ENCODE measurements at regions not wholly inside any gene's neighbourhood (a gene's known extent, or its start where the extent isn't known, plus 50 kb on each side); places are given as distances from the start of the nearest gene placed in this dataset.

- Mint-ChIP-seq H3K36me3 (ENCODE audit: low read depth) (no peaks in the 10 kb centered on the region), H3K27me3 (peaks cover 3% of the 10 kb centered on the region), H3K4me1 (no peaks in the 10 kb centered on the region), H3K9me3 (peaks cover 8% of the 10 kb centered on the region), H3K27ac (no peak overlapping the region), H3K4me3 (no peak overlapping the region)
- ATAC-seq (replicated peaks), result no peak
Observed at GRCh38 chr15:62218841-62219240, 53.8 kb upstream of the C2CD4B start.

- no peak for ATAC-seq (replicated peaks)
- peaks cover 11% of the 10 kb centered on the region for H3K9me3 Mint-ChIP-seq
Observed at GRCh38 chr15:62219799-62220198, 54.7 kb upstream of the C2CD4B start.

GRCh38 chr15:62223020-62223419 is 57.9 kb upstream of the C2CD4B start:
- H3K27ac Mint-ChIP-seq, result peak overlapping the region; percentile 4
- peak; percentile 51 for ATAC-seq (replicated peaks)
- H3K9me3 Mint-ChIP-seq, result peaks cover 4% of the 10 kb centered on the region
- no peaks in the 10 kb centered on the region for H3K4me1 Mint-ChIP-seq
- no peaks in the 10 kb centered on the region for H3K36me3 Mint-ChIP-seq (ENCODE audit: low read depth)
- peak overlapping the region; percentile 28 for H3K4me3 Mint-ChIP-seq
- H3K27me3 Mint-ChIP-seq, result peaks cover 7% of the 10 kb centered on the region

More at GRCh38 chr15:62219799-62220198, 54.7 kb upstream of the C2CD4B start:
- H3K27me3 Mint-ChIP-seq, result peaks cover 3% of the 10 kb centered on the region
- H3K36me3 Mint-ChIP-seq (ENCODE audit: low read depth), result no peaks in the 10 kb centered on the region
- no peak overlapping the region for H3K4me3 Mint-ChIP-seq
- H3K4me1 Mint-ChIP-seq, result no peaks in the 10 kb centered on the region
- no peak overlapping the region for H3K27ac Mint-ChIP-seq

GRCh38 chr15:62228604-62229003 is 63.5 kb upstream of the C2CD4B start:
- peak; percentile 80 for ATAC-seq (replicated peaks)
- Mint-ChIP-seq H3K36me3 (ENCODE audit: low read depth) (no peaks in the 10 kb centered on the region), H3K4me3 (no peak overlapping the region)

GRCh38 chr15:62231856-62232255 is 66.8 kb upstream of the C2CD4B start:
- ATAC-seq (replicated peaks), result no peak
- no peak overlapping the region for H3K27ac Mint-ChIP-seq
- H3K36me3 Mint-ChIP-seq (ENCODE audit: low read depth), result no peaks in the 10 kb centered on the region
- H3K4me1 Mint-ChIP-seq, result no peaks in the 10 kb centered on the region
- peaks cover 6% of the 10 kb centered on the region for H3K27me3 Mint-ChIP-seq
- no peak overlapping the region for H3K4me3 Mint-ChIP-seq
- H3K9me3 Mint-ChIP-seq, result no peaks in the 10 kb centered on the region

More at GRCh38 chr15:62228604-62229003, 63.5 kb upstream of the C2CD4B start:
- H3K4me1 Mint-ChIP-seq, result no peaks in the 10 kb centered on the region
- peaks cover 3% of the 10 kb centered on the region for H3K27me3 Mint-ChIP-seq
- H3K27ac Mint-ChIP-seq, result peak overlapping the region; percentile 23
- H3K9me3 Mint-ChIP-seq, result peaks cover 4% of the 10 kb centered on the region

GRCh38 chr15:62240121-62241096 is 75.3 kb upstream of the C2CD4B start:
- no peaks in the 10 kb centered on the region for H3K4me1 Mint-ChIP-seq
- peaks cover 3% of the 10 kb centered on the region for H3K27me3 Mint-ChIP-seq
- H3K9me3 Mint-ChIP-seq, result peaks cover 3% of the 10 kb centered on the region
- H3K4me3 Mint-ChIP-seq, result no peak overlapping the region
- no peak overlapping the region for H3K27ac Mint-ChIP-seq
- ATAC-seq (replicated peaks), result no peak
- H3K36me3 Mint-ChIP-seq (ENCODE audit: low read depth), result no peaks in the 10 kb centered on the region

- peaks cover 3% of the 10 kb centered on the region for H3K9me3 Mint-ChIP-seq
- H3K4me3 Mint-ChIP-seq, result no peak overlapping the region
- ATAC-seq (replicated peaks), result no peak
- peaks cover 7% of the 10 kb centered on the region for H3K27me3 Mint-ChIP-seq
- no peaks in the 10 kb centered on the region for H3K4me1 Mint-ChIP-seq
- H3K36me3 Mint-ChIP-seq (ENCODE audit: low read depth), result no peaks in the 10 kb centered on the region
- no peak overlapping the region for H3K27ac Mint-ChIP-seq
Observed at GRCh38 chr15:62241135-62241770, 76.2 kb upstream of the C2CD4B start.

GRCh38 chr15:62242999-62243398 is 77.9 kb upstream of the C2CD4B start:
- H3K4me3 Mint-ChIP-seq, result no peak overlapping the region
- peaks cover 9% of the 10 kb centered on the region for H3K27me3 Mint-ChIP-seq
- no peaks in the 10 kb centered on the region for H3K36me3 Mint-ChIP-seq (ENCODE audit: low read depth)
- ATAC-seq (replicated peaks), result no peak
- H3K9me3 Mint-ChIP-seq, result peaks cover 3% of the 10 kb centered on the region
- no peak overlapping the region for H3K27ac Mint-ChIP-seq
- no peaks in the 10 kb centered on the region for H3K4me1 Mint-ChIP-seq

GRCh38 chr15:62244762-62245161 is 79.7 kb upstream of the C2CD4B start:
- Mint-ChIP-seq H3K36me3 (ENCODE audit: low read depth) (no peaks in the 10 kb centered on the region), H3K9me3 (no peaks in the 10 kb centered on the region), H3K4me1 (no peaks in the 10 kb centered on the region), H3K4me3 (no peak overlapping the region), H3K27me3 (peaks cover 9% of the 10 kb centered on the region), H3K27ac (no peak overlapping the region)
- no peak for ATAC-seq (replicated peaks)

- Mint-ChIP-seq H3K27ac (no peak overlapping the region), H3K36me3 (ENCODE audit: low read depth) (no peaks in the 10 kb centered on the region), H3K4me3 (no peak overlapping the region), H3K4me1 (no peaks in the 10 kb centered on the region), H3K9me3 (no peaks in the 10 kb centered on the region), H3K27me3 (peaks cover 9% of the 10 kb centered on the region)
- ATAC-seq (replicated peaks), result no peak
Observed at GRCh38 chr15:62248277-62248984, 83.3 kb upstream of the C2CD4B start.

- no peaks in the 10 kb centered on the region for H3K36me3 Mint-ChIP-seq (ENCODE audit: low read depth)
- peaks cover 9% of the 10 kb centered on the region for H3K27me3 Mint-ChIP-seq
- no peak overlapping the region for H3K27ac Mint-ChIP-seq
- H3K9me3 Mint-ChIP-seq, result no peaks in the 10 kb centered on the region
- no peaks in the 10 kb centered on the region for H3K4me1 Mint-ChIP-seq
- no peak overlapping the region for H3K4me3 Mint-ChIP-seq
- no peak for ATAC-seq (replicated peaks)
Observed at GRCh38 chr15:62249501-62249900, 84.4 kb upstream of the C2CD4B start.

GRCh38 chr15:62250186-62250585 is 85.1 kb upstream of the C2CD4B start:
- ATAC-seq (replicated peaks), result no peak
- no peaks in the 10 kb centered on the region for H3K4me1 Mint-ChIP-seq
- no peak overlapping the region for H3K4me3 Mint-ChIP-seq
- peaks cover 10% of the 10 kb centered on the region for H3K27me3 Mint-ChIP-seq
- no peaks in the 10 kb centered on the region for H3K36me3 Mint-ChIP-seq (ENCODE audit: low read depth)
- no peak overlapping the region for H3K27ac Mint-ChIP-seq
- H3K9me3 Mint-ChIP-seq, result no peaks in the 10 kb centered on the region

GRCh38 chr15:62250978-62251377 is 85.9 kb upstream of the C2CD4B start:
- H3K27me3 Mint-ChIP-seq, result peaks cover 11% of the 10 kb centered on the region
- H3K27ac Mint-ChIP-seq, result no peak overlapping the region
- no peaks in the 10 kb centered on the region for H3K36me3 Mint-ChIP-seq (ENCODE audit: low read depth)
- ATAC-seq (replicated peaks), result no peak
- no peaks in the 10 kb centered on the region for H3K4me1 Mint-ChIP-seq
- H3K9me3 Mint-ChIP-seq, result no peaks in the 10 kb centered on the region
- H3K4me3 Mint-ChIP-seq, result no peak overlapping the region

- H3K27ac Mint-ChIP-seq, result no peak overlapping the region
- ATAC-seq (replicated peaks), result no peak
- no peaks in the 10 kb centered on the region for H3K4me1 Mint-ChIP-seq
- H3K4me3 Mint-ChIP-seq, result no peak overlapping the region
- peaks cover 4% of the 10 kb centered on the region for H3K27me3 Mint-ChIP-seq
- no peaks in the 10 kb centered on the region for H3K36me3 Mint-ChIP-seq (ENCODE audit: low read depth)
- H3K9me3 Mint-ChIP-seq, result no peaks in the 10 kb centered on the region
Observed at GRCh38 chr15:62253294-62253693, 88.2 kb upstream of the C2CD4B start.

All from activated T-helper 17 cell treated with anti-CD3 and anti-CD28 coated beads, Interleukin-2, amount 50 U/mL, for 72 hours (primary cell).